HG02610 (cell line): ENCODE measurements at regions not wholly inside any gene's neighbourhood (a gene's known extent, or its start where the extent isn't known, plus 50 kb on each side); places are given as distances from the start of the nearest gene placed in this dataset.
"Not testable (repeated sequence)": the region's sequence is repeated elsewhere in the genome, so short reads cannot be mapped to it uniquely, and the experiment has no call there.

Source experiments
- ATAC-seq: cut with Tn5 transposase; IDR thresholded peaks from one replicate; pipeline ENCODE4 v1.9.1; 2021; ENCODE audit warnings: mild to moderate bottlenecking, moderate library complexity; ENCODE audit not compliant: unreplicated experiment

GRCh38 chr11:110843053-110843452 lies 130.8 kb upstream of the ARHGAP20 start:
- not testable (repeated sequence) for ATAC-seq

GRCh38 chr11:110838808-110839207 lies 126.6 kb upstream of the ARHGAP20 start:
- ATAC-seq, result no peak

- ATAC-seq, result no peak
Measured at GRCh38 chr11:110837603-110838002, 125.4 kb upstream of the ARHGAP20 start.

- no peak for ATAC-seq
Measured at GRCh38 chr11:110835106-110835505, 122.9 kb upstream of the ARHGAP20 start.

GRCh38 chr11:110833033-110833484 lies 120.8 kb upstream of the ARHGAP20 start:
- ATAC-seq, result no peak

- ATAC-seq, result no peak
Measured at GRCh38 chr11:110832539-110832938, 120.3 kb upstream of the ARHGAP20 start.

GRCh38 chr11:110832080-110832479 lies 119.8 kb upstream of the ARHGAP20 start:
- ATAC-seq, result no peak

- no peak for ATAC-seq
Measured at GRCh38 chr11:110830747-110831146, 118.5 kb upstream of the ARHGAP20 start.

GRCh38 chr11:110830344-110830743 lies 118.1 kb upstream of the ARHGAP20 start:
- no peak for ATAC-seq

GRCh38 chr11:110829873-110830272 lies 117.6 kb upstream of the ARHGAP20 start:
- no peak for ATAC-seq

- ATAC-seq, result no peak
Measured at GRCh38 chr11:110828086-110828485, 115.8 kb upstream of the ARHGAP20 start.

DNA sequence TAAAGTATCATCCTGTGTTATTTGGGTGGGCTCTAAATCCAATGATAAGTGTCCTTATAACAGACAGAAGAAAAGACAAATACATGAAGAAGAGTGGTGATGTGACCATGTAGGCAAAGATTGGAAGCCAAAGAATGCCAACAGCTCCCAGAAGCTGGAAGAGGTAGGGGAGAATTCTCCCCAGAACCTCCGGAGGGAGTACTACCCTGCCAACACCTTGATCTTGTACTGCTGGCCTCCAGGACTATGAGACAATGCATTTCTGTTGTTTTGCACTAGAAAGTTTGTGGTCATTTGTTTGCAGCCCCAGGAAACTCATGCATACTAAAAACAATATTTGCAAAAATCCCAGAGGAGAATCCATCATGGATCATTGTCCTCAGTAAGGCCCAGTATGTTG lies 115.0 kb upstream of the ARHGAP20 start:
- ATAC-seq, result no peak

DNA sequence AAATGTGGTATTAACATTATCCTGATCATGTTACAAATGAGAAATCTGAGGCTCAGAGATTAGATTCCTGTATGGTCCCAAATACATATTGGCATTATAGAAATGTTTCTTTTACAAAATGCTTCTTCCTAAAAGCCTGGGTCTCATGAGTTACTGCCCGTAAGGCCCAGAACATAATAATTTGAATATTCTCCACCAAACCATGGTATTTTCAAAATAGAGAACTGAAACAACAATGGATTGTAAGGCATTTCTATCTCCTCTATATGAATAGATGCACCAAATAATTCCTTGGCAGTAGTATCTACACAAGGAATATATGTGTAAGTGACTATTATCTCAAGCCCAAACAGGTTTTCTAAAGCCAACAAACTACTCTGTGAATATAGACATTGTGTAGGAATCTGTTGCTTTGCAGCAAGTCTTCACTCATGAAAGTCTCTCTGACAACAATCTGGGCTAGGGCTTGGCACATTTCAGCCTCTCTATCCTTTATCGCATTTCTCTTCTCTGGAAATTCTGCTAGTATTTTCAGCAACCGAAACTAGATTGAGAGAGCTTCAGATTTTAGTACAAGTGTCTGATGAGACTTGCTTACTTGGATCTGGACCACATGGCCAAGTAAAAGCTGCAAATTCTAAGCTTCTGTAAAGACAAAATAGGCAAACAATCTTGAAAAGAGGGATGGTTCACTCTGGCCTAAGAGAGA lies 112.8 kb upstream of the ARHGAP20 start:
- ATAC-seq, result no peak

DNA sequence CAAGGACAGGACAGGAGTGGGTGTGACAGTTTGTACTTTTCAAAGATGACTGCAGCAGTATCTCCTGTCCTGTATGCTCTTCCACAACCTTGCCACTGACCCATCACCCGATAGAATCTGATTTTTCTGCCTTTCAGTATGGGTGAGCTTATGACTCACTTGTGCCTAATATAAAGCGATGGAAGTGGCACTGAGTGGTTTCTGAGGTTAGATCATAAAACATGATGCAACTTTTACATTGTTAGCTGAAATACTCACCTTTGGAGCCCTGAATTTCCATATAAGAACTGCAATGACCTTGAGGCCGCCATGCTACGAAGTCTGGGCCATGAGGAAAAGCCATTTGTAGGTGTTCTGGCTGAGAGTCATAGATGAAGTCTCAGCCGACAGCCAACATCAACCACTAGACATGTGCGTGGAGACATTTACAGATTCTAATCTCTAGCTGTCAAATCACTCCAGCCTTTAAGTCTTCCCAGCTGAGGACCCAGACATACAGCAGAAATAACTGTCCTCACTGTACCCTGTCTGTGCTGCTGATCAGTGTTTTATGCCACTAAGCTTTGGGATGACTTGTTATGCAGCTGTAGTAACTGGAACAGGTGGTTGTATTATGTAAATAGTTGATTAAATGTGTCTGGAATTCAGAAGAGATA lies 105.9 kb upstream of the ARHGAP20 start:
- no peak for ATAC-seq

- no peak for ATAC-seq
Measured at GRCh38 chr11:110812086-110812733, 100.0 kb upstream of the ARHGAP20 start.

DNA sequence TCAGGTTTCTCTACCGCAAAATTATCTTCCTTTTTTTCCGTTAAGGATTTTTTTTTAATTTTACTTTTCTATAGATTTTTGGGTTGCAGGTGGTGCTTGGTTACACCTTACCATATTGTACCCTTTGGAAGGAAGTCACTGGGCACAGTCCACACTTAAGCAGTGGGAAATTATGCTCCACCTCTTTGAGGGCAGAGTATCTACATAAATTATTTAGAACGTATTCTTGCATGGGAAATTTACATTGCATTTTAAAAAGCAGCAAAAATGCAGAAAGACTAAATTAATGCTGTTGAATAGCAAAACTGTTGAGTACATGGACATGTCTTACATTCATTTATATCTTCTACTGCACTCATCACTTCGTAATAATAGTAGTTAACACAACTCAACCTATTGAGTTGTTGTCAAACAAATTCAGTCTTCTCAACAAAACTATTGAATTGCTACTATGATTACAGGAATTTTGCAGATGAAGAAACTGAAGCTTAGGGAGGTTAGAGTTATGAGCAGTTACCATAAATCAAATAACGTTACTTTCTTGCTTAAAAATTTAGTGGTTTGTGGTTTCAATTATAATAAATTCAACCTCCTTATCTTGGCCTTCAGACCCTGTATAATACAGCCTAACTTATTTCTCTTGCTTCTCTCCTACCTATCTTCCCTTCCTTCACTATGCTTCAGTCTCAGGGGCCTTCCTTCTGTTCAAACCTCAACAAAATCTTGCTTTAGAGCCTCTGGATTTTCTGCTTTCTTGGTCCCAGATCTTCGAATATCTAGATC lies 97.4 kb upstream of the ARHGAP20 start:
- no peak for ATAC-seq

GRCh38 chr11:110808248-110808647 lies 96.0 kb upstream of the ARHGAP20 start:
- ATAC-seq, result no peak

GRCh38 chr11:110807801-110808200 lies 95.6 kb upstream of the ARHGAP20 start:
- ATAC-seq, result no peak

DNA sequence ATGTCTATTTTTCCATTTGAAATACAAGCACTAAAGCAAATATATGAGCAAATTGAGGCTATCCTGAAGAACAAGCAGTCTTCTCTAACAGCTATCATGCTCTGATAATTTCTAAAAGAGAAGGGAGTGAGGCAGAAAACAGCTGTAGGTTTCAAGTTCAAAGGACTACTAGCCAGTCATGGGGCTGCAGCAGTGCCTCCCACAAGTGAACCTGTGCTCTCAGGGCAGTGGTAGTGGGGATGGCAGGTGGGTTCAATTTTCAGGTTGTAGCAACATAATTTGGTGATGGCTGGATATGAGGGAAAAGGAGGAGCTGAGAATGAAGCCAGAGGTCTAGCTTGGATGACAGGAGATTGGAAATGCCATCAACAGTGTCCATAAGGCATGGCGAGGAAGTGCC lies 93.5 kb upstream of the ARHGAP20 start:
- ATAC-seq, result no peak

DNA sequence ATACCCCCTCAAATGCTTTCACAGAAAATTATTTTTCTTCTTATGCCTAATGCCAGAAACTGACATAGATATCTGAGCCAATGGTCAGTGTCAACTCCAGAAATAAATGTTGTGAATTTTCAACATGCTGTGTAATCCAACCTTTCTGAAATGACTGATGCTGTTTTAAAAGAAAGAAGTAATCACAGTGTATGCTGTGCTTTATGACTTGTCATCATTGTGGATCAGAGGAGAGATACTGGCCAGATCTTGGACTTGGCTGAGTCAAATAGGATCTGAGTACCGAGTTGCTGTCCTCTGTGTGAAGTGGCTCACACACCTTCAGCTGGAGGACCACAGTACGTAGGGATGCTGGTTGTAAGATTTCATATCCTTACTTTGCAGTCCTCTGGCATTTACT lies 89.9 kb upstream of the ARHGAP20 start:
- ATAC-seq, result no peak

DNA sequence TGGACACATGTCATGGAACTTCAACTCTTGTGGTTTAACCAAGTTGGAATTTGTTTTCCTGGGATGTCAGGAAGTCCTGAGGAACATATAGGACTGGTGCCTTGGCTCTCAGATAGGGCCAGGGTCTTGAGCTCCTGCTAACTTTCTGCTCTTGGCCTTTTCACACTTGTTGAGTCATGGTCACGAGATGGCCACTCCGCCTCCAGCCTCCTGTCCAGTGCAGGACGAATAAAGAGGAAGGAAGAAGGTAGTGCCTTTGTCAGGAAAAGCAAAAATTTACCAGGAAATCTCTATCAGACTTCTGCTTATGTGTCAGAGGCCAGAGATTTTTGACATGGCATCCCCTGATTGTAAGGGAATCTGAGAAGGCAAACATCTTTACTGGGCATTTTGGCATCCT lies 89.1 kb upstream of the ARHGAP20 start:
- no peak for ATAC-seq
